DMS153 treated with DMSO at 0.1 percent for 48 hours (cell line): ENCODE measurements at regions not wholly inside any gene's neighbourhood (a gene's known extent, or its start where the extent isn't known, plus 50 kb on each side); places are given as distances from the start of the nearest gene placed in this dataset.
"Not testable (repeated sequence)": the region's sequence is repeated elsewhere in the genome, so short reads cannot be mapped to it uniquely, and the experiment has no call there.

Experiments used
- DNase-seq: peaks from one replicate; lab custom pipeline; 2025; ENCODE audit not compliant: unreplicated experiment; lab: John Stamatoyannopoulos, UW

- no peak for DNase-seq
Observed at GRCh38 chr4:14155803-14156202, 528.3 kb upstream of the BOD1L1 start.

GRCh38 chr4:14157262-14157661 lies 529.7 kb upstream of the BOD1L1 start:
- no peak for DNase-seq

GRCh38 chr4:14165222-14165920 lies 537.8 kb upstream of the BOD1L1 start:
- DNase-seq, result no peak

- no peak for DNase-seq
Observed at GRCh38 chr4:14167876-14168510, 540.5 kb upstream of the BOD1L1 start.

- peak; percentile 39 for DNase-seq
Observed at GRCh38 chr4:14168919-14169318, 541.4 kb upstream of the BOD1L1 start.

- DNase-seq, result no peak
Observed at GRCh38 chr4:14169460-14169859, 541.9 kb upstream of the BOD1L1 start.

GRCh38 chr4:14169940-14170339 lies 542.4 kb upstream of the BOD1L1 start:
- DNase-seq, result not testable (repeated sequence)

- DNase-seq, result no peak
Observed at GRCh38 chr4:14176613-14177012, 549.1 kb upstream of the BOD1L1 start.

- no peak for DNase-seq
Observed at GRCh38 chr4:14177987-14178386, 550.5 kb upstream of the BOD1L1 start.

GRCh38 chr4:14178421-14178820 lies 550.9 kb upstream of the BOD1L1 start:
- DNase-seq, result no peak

GRCh38 chr4:14180166-14180565 lies 552.6 kb upstream of the BOD1L1 start:
- no peak for DNase-seq

GRCh38 chr4:14180983-14181601 lies 553.6 kb upstream of the BOD1L1 start:
- no peak for DNase-seq

- no peak for DNase-seq
Observed at GRCh38 chr4:14182148-14182547, 554.6 kb upstream of the BOD1L1 start.

GRCh38 chr4:14184265-14184664 lies 556.7 kb upstream of the BOD1L1 start:
- DNase-seq, result no peak

- DNase-seq, result no peak
Observed at GRCh38 chr4:14184767-14185166, 557.2 kb upstream of the BOD1L1 start.

GRCh38 chr4:14188214-14188613 lies 560.7 kb upstream of the BOD1L1 start:
- no peak for DNase-seq

GRCh38 chr4:14193601-14194000 lies 566.1 kb upstream of the BOD1L1 start:
- DNase-seq, result no peak

- DNase-seq, result no peak
Observed at GRCh38 chr4:14196131-14196530, 568.6 kb upstream of the BOD1L1 start.

- no peak for DNase-seq
Observed at GRCh38 chr4:14215116-14215770, 587.7 kb upstream of the BOD1L1 start.

- DNase-seq, result no peak
Observed at GRCh38 chr4:14217401-14217800, 589.9 kb upstream of the BOD1L1 start.

GRCh38 chr4:14218641-14219040 lies 591.1 kb upstream of the BOD1L1 start:
- DNase-seq, result no peak

- no peak for DNase-seq
Observed at GRCh38 chr4:14221176-14221575, 593.7 kb upstream of the BOD1L1 start.
